Epithelial cell of esophagus (primary cell): ENCODE measurements at regions not wholly inside any gene's neighbourhood (a gene's known extent, or its start where the extent isn't known, plus 50 kb on each side); places are given as distances from the start of the nearest gene placed in this dataset.

Experiments
- DNase-seq: peaks from one replicate; pipeline ENCODE4 v3.0.0; 2010; ENCODE audit warnings: low read depth
- H3K4me3 ChIP-seq: 2 replicates; pipeline ENCODE4 v1.5.1; 2011; ENCODE audit warnings: mild to moderate bottlenecking, low read length, control low read depth
- TF ChIP-seq, protein P1 (sequence below): IDR thresholded peaks from 2 replicates; pipeline ENCODE4 v1.5.1; 2011; ENCODE audit warnings: low read depth, mild to moderate bottlenecking, low read length, control low read depth, inconsistent platforms; ENCODE audit not compliant: insufficient read depth; ENCODE audit errors: missing control alignments

DNA sequence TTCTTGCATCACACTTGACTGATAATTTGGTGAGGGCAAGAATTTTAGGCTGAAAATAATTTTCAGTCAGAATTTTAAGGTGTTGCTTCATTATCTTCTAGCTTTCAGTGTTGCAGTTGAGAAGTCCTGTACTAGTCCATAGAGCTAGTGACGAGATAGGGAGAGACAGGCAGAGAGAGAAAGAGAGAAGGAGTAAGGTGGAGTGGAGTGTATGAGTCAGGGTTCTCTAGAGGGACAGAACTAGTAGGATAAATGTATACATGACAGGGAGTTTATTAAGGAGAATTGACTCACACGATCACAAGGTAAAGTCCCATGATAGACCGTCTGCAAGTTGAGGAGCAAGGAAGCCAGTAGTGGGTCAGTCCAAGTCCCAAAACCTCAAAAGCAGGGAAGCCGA is 127.2 kb downstream of the UTP18 start:
- DNase-seq: no peak
- TF ChIP-seq, protein P1, sequence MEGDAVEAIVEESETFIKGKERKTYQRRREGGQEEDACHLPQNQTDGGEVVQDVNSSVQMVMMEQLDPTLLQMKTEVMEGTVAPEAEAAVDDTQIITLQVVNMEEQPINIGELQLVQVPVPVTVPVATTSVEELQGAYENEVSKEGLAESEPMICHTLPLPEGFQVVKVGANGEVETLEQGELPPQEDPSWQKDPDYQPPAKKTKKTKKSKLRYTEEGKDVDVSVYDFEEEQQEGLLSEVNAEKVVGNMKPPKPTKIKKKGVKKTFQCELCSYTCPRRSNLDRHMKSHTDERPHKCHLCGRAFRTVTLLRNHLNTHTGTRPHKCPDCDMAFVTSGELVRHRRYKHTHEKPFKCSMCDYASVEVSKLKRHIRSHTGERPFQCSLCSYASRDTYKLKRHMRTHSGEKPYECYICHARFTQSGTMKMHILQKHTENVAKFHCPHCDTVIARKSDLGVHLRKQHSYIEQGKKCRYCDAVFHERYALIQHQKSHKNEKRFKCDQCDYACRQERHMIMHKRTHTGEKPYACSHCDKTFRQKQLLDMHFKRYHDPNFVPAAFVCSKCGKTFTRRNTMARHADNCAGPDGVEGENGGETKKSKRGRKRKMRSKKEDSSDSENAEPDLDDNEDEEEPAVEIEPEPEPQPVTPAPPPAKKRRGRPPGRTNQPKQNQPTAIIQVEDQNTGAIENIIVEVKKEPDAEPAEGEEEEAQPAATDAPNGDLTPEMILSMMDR: no peak
- no peak overlapping the region for H3K4me3 ChIP-seq

DNA sequence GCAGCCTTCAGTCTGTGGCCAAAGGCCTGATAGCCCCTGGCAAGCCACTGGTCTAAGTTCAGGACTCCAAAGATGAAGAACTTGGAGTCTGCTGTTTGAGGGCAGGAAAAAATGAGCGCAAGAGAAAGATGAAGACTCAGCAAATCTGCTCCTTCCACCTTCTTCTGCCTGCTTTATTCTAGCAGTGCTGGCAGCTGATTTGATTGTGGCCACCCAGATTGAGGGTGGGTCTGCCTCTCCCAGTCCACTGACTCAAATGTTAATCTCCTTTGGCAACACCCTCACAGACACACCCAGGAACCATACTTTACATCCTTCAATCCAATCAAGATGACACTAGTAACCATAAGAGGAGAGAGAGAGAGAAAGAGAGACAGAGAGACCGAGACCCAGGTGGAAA is 127.6 kb downstream of the UTP18 start:
- no peak for DNase-seq
- TF ChIP-seq, protein P1: no peak

DNA sequence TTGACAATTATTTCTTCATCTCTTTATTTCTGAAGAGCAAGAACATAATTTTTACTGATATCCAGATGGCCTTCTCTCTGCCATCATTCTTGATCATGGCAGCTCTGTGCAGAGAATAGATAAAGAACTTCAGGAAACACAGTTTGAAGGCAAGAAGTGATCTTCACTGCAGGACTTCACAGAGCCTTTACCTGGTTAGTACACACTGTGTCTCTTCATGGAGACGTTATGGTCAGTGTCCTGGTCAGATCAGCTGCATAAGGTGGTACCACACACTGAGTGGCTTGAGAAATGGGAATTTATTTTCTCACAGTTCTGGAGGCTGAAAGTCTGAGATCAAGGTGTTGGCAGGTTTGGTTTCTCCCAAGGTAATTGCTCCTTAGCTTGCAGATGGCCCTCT is 129.5 kb downstream of the UTP18 start:
- no peak overlapping the region for H3K4me3 ChIP-seq
- DNase-seq: no peak
- TF ChIP-seq, protein P1: no peak

More for the DNA sequence above, 127.6 kb downstream of the UTP18 start:
- H3K4me3 ChIP-seq: no peak overlapping the region

DNA sequence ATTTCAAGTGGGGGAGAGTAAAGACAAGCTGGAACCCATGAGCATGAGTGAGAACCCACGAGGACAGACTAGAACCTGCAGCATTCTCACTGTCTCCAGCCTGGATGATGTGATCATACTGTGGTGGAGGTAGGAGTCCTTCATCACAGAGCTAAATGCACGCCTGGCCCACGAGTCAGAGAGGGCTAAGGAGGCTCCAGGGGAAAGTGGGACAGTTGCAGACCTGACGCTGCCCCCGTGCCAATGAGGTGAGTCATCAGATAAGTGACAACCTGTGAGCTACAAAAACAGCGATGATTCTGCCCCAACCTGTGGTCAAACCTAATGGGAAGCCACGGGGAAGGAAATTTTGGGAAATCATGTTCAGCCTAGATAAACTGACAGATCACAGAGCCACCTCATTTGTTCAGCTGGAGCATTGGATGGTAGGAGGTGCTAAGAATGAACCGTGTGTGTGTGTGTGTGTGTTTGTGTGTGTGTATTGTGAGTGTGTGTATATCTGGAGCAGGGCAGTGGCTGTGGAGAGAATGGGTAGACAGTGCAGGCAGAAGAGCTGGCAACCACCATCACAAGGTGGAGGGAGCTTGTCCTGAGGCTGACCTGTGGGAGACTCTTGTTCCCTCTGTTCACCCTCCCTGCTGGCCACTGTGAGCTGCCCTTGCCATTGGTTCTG is 131.8 kb downstream of the UTP18 start:
- no peak overlapping the region for H3K4me3 ChIP-seq
- no peak for DNase-seq
- TF ChIP-seq, protein P1: no peak

DNA sequence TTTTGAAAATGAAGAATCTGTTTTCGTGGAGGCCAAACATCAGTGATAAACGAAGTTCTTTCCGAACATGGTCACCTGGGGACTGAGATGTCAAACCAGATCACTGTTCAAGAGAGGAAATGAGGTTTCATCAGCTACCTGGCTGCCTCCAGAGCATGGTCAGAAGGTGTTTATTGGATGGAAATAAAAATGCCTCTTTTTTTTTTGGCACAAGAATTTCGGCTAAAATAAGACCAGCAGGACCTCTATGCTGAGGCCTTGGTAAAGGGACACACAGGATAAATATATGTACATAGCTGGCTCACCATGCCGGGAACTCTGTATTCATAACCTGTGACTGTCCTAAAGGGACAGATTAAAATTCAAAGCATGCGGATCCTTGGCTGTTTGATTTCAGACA is 135.3 kb downstream of the UTP18 start:
- DNase-seq: no peak
- no peak overlapping the region for H3K4me3 ChIP-seq
- TF ChIP-seq, protein P1: no peak

DNA sequence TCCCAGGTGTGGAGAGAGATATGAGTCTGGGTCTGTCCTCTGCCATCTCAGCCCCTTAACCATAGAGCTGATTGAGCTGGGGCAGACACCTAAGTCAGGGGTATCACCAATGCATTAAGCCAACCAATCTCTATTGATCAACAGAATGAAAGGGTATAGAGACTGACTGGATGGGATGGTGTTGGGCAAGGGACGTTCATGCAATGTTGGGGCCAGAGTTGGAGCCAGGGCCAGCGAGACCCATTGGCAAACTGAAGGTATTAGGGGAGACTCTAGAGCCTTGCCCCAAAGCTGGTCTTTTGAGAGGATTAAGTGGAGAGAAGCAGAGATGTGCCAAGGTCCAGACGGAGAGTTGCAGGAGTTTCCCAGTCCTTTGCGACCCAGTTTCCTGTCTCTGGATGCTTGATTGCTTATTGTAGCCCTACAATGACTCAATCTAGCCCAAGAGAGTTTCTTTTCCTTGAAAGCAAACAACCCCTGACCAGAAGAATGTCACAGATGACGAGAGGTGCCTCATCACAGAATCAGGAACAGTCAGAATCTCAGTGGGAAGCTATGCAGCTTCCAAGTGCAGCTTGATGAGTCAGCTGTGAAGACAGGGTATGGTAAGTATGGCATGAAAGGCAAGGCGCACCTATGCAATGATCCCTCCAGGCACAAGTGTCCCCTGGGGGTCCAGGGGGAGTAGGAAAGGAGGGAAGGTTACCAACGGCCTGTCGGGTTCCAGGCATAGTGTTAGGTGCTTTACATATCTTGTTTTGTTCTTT is 137.2 kb downstream of the UTP18 start:
- TF ChIP-seq, protein P1: no peak
- peak; percentile 71 for DNase-seq
- no peak overlapping the region for H3K4me3 ChIP-seq
